Liver (tissue), 3 donors: ENCODE measurements at regions not wholly inside any gene's neighbourhood (a gene's known extent, or its start where the extent isn't known, plus 50 kb on each side); places are given as distances from the start of the nearest gene placed in this dataset.

ENCODE experiments used
- CTCF ChIP-seq: fragments of 150-350 bp; IDR thresholded peaks from 2 replicates; pipeline ENCODE4 v1.5.1; 2017; ENCODE audit warnings: improper control_type of control experiment, low read depth, low read length; ENCODE audit not compliant: missing input control
- GABPA ChIP-seq, 2 donors: IDR thresholded peaks in 1 of 2; conservative IDR thresholded peaks in 1 of 2; 2 replicates each; pipeline ENCODE4 v1.6.1; 2016; ENCODE audit warnings: antibody characterized with exemption in 2 of 2, mild to moderate bottlenecking in 1 of 2, moderate library complexity in 1 of 2
- MAX ChIP-seq: IDR thresholded peaks from 2 replicates; pipeline ENCODE4 v1.6.1; 2016; ENCODE audit warnings: antibody characterized with exemption
- RAD21 ChIP-seq, 2 donors: IDR thresholded peaks; 2 replicates each; pipeline ENCODE4 v1.6.1; 2016; ENCODE audit warnings: antibody characterized with exemption in 2 of 2, mild to moderate bottlenecking in 2 of 2
- TF ChIP-seq, protein P1 (sequence below): IDR thresholded peaks from 2 replicates; pipeline ENCODE4 v1.6.1; 2016; ENCODE audit warnings: antibody characterized with exemption, mild to moderate bottlenecking
- donor health status: healthy.
- donor health status: healthy.

DNA sequence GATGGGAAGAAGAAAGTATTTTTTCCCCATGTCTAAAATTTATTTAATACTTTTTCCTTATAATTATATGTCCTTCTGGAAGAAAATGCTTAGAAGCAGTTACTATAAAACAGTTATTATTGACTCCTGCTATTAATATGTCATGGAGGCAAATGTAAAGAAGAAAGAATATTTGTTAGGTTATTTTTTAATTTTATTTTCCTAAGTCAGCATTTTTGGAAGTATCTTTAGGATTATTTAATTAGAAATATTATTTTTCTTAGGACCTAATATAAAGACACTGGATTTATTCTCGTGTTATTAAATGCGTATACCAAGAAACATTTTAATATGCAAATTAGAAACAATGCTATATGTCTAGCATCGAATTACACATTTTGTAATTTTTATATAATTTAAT, 687.7 kb downstream of the TRAM1L1 start:
- TF ChIP-seq, protein P1, sequence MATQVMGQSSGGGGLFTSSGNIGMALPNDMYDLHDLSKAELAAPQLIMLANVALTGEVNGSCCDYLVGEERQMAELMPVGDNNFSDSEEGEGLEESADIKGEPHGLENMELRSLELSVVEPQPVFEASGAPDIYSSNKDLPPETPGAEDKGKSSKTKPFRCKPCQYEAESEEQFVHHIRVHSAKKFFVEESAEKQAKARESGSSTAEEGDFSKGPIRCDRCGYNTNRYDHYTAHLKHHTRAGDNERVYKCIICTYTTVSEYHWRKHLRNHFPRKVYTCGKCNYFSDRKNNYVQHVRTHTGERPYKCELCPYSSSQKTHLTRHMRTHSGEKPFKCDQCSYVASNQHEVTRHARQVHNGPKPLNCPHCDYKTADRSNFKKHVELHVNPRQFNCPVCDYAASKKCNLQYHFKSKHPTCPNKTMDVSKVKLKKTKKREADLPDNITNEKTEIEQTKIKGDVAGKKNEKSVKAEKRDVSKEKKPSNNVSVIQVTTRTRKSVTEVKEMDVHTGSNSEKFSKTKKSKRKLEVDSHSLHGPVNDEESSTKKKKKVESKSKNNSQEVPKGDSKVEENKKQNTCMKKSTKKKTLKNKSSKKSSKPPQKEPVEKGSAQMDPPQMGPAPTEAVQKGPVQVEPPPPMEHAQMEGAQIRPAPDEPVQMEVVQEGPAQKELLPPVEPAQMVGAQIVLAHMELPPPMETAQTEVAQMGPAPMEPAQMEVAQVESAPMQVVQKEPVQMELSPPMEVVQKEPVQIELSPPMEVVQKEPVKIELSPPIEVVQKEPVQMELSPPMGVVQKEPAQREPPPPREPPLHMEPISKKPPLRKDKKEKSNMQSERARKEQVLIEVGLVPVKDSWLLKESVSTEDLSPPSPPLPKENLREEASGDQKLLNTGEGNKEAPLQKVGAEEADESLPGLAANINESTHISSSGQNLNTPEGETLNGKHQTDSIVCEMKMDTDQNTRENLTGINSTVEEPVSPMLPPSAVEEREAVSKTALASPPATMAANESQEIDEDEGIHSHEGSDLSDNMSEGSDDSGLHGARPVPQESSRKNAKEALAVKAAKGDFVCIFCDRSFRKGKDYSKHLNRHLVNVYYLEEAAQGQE: no peak
- no peak for TF ChIP-seq CTCF
- no peak for TF ChIP-seq MAX
- TF ChIP-seq RAD21 (IDR thresholded peaks at IDR 0.05): no peak
- no peak for TF ChIP-seq GABPA (IDR thresholded peaks at IDR 0.05 in 1 of 2, conservative IDR thresholded peaks at IDR 0.05 in 1 of 2)
